ENCODE measurements at regions not wholly inside any gene's neighbourhood (a gene's known extent, or its start where the extent isn't known, plus 50 kb on each side); places are given as distances from the start of the nearest gene placed in this dataset.

DNA sequence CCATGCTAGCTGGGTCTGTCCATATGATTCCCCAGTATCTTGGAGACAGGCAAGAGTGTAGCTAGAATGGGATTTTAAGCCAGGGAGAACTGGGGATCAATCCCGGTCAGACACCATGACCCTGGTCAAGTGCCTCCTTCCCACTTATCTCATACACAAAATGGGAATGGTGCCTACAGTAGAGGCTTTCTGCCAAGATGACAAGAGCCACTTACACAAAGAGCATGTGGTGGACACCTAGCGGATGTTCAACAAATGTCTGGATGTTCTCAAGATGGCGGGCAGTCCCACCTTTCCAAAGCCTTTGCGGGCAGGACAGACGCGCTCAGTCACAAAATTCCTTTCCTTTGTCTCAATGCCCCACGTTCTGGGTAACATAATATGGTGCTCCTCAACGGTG lies 57.3 kb downstream of the MAF start:
- H3K27me3 ChIP-seq, result no peaks in the 10 kb centered on the region
- H3K9me3 ChIP-seq, result no peaks in the 10 kb centered on the region
- no peak overlapping the region for H3K4me2 ChIP-seq
- H3K4me3 ChIP-seq, result no peak overlapping the region
- H3K9ac ChIP-seq, result no peak overlapping the region
- no peaks in the 10 kb centered on the region for H3K36me3 ChIP-seq
- no peak overlapping the region for H3K27ac ChIP-seq
- no peaks in the 10 kb centered on the region for H3K4me1 ChIP-seq
- TF ChIP-seq Cebpa-rat (IDR thresholded peaks at IDR 0.05), result no peak
- no peaks in the 10 kb centered on the region for H4K20me1 ChIP-seq

DNA sequence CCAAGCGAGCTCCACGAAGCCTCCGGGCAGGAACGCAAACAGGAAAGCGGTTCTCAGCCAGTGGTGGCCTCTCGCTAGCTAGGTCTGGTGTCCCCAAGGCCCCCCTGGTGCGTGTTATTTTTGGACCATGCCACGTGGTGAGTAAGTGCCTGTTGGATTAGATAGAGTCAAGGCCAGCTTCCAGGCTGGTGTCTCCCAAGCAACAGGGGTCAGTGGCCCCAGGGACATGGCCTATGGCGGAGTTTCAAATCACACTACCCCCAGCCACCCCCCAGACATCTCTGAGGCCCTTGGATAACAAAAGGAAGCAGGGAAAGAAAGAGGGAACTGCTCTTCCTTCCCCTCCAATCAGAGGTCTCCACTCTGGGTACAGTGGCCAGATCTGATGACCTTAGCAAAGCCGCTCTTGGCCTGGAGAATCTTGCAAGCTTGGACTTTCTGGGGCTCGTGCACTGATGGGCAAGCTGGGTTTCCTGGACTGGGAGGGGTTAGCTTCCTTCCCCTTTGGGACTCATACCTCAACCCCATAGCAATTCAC lies 58.2 kb downstream of the MAF start:
- TF ChIP-seq Cebpa-rat (IDR thresholded peaks at IDR 0.05), result no peak
- Histone ChIP-seq H3K4me3 (no peak overlapping the region), H3K36me3 (no peaks in the 10 kb centered on the region), H3K4me1 (no peaks in the 10 kb centered on the region), H4K20me1 (no peaks in the 10 kb centered on the region), H3K27ac (no peak overlapping the region), H3K4me2 (no peak overlapping the region), H3K27me3 (no peaks in the 10 kb centered on the region), H3K9ac (no peak overlapping the region), H3K9me3 (no peaks in the 10 kb centered on the region)

DNA sequence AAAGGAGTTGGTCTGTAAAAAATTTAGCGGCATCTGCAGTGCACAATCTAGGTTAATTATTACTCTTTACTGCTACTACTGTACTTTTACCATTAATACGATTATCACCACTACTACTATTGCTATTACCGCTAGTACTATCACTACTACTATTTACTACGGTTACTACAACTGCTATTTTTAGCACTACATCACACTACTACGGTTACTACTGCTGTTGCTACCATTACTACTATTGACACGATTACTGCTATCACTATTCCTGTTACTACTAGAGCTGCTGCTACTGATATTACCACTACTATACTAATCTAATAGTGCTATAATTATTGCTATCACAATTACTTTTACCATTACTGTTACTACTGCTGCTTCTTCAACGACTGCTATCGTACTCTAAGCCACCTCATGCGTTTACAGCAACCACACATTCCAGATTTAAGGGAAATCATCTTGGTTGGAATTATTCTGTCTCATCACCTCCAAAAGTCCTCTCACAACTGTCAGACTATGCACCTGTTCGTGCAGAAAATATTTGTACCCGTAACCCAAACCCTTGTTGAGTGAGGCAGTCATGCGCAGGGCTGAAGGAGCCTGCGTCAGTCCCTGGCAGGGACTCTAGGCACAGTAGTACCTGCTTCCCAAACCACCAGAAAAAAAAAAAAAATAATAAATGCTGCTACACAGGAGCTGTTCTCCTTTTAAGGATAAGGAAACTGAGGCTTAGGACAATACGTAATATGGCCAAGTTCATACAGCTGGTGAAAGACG lies 59.5 kb downstream of the MAF start:
- Histone ChIP-seq H3K4me3 (no peak overlapping the region), H4K20me1 (no peaks in the 10 kb centered on the region), H3K36me3 (no peaks in the 10 kb centered on the region), H3K27ac (no peak overlapping the region), H3K9ac (no peak overlapping the region), H3K4me1 (no peaks in the 10 kb centered on the region), H3K27me3 (no peaks in the 10 kb centered on the region), H3K9me3 (no peaks in the 10 kb centered on the region), H3K4me2 (no peak overlapping the region)
- no peak for TF ChIP-seq Cebpa-rat (IDR thresholded peaks at IDR 0.05)

DNA sequence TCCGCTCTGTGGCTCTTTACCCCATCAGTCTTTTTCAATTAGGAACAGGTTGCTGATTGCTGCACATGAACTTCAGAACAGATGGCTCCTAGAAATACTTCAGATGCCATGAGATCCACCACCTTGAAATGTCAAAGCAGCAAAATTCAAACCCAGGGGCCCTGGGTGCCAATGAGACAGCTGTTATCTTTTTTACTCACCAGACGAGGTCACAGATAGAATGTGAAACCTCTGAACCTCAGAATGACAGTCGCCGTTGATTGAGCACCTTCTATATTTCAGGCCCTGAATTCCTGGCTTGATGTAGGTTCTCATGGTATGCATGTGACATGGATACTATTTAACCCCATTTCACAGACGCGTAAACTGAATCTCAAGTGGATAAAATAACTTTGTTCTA lies 63.0 kb downstream of the MAF start:
- H4K20me1 ChIP-seq, result no peaks in the 10 kb centered on the region
- H3K9ac ChIP-seq, result no peak overlapping the region
- TF ChIP-seq Cebpa-rat (IDR thresholded peaks at IDR 0.05), result no peak
- no peak overlapping the region for H3K4me2 ChIP-seq
- no peaks in the 10 kb centered on the region for H3K4me1 ChIP-seq
- no peaks in the 10 kb centered on the region for H3K9me3 ChIP-seq
- no peaks in the 10 kb centered on the region for H3K36me3 ChIP-seq
- no peaks in the 10 kb centered on the region for H3K27me3 ChIP-seq
- H3K27ac ChIP-seq, result no peak overlapping the region
- no peak overlapping the region for H3K4me3 ChIP-seq

DNA sequence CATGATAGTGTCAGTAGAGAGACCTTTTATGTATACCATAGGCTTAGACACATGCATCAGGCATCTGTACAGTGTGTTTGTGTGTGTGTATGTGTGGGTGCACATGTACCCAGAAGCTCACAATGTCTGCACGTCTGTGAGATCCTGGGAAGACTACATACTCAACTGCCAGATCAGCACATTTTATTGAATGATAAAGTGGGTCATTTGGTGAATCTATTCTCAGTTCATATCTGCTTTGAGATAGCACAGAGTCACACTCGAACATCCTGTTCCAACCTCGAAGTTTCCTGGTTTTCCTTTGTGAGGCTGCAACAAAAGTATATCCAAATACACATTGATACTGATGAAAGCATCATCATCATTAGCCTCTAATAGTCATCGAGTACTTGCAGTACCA lies 63.6 kb downstream of the MAF start:
- no peak overlapping the region for H3K9ac ChIP-seq
- no peak overlapping the region for H3K4me2 ChIP-seq
- H3K27me3 ChIP-seq, result no peaks in the 10 kb centered on the region
- H3K4me1 ChIP-seq, result no peaks in the 10 kb centered on the region
- no peaks in the 10 kb centered on the region for H3K9me3 ChIP-seq
- no peaks in the 10 kb centered on the region for H3K36me3 ChIP-seq
- H4K20me1 ChIP-seq, result no peaks in the 10 kb centered on the region
- TF ChIP-seq Cebpa-rat (IDR thresholded peaks at IDR 0.05), result no peak
- H3K27ac ChIP-seq, result no peak overlapping the region
- no peak overlapping the region for H3K4me3 ChIP-seq

DNA sequence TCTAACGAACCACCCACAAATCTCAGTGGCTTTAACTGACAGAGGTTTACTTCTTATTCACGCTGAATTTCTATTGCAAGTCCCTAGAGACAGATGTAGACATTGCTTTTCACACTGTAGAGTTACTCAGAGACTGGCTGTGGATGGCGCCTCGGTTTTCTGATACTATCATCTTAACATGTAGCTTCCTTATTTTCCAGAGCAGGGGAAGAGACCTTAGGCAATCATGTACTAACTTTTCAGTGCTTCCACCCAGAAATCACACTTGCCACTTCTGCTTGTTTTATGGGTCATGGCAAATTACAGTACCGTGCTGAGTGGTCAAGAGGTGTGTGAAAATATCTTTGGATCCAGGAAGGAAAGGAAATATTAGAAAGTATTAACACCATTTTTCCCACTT lies 65.4 kb downstream of the MAF start:
- no peaks in the 10 kb centered on the region for H3K4me1 ChIP-seq
- no peaks in the 10 kb centered on the region for H3K36me3 ChIP-seq
- no peaks in the 10 kb centered on the region for H4K20me1 ChIP-seq
- TF ChIP-seq Cebpa-rat (IDR thresholded peaks at IDR 0.05), result no peak
- H3K4me3 ChIP-seq, result no peak overlapping the region
- no peak overlapping the region for H3K9ac ChIP-seq
- no peak overlapping the region for H3K27ac ChIP-seq
- H3K27me3 ChIP-seq, result no peaks in the 10 kb centered on the region
- H3K9me3 ChIP-seq, result no peaks in the 10 kb centered on the region
- H3K4me2 ChIP-seq, result no peak overlapping the region

DNA sequence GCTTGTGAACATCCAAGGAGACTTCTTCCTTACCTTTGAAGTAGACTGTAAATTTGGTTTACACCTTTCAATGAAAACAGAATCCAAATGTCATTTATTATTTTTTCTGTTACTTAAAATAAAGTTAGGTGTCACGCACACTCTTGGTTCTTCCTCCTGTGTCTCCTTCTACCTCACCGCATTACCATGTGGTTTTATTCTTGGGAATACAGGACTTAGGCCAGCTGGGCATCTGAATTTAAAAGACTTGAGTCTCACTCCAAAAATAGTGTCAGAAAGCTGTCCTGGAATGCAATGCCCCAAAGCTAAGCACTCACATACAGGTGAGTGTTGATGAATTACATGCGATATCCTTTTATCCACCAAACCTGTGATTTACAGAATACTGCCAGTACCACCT lies 66.4 kb downstream of the MAF start:
- Histone ChIP-seq H3K9ac (no peak overlapping the region), H3K27ac (no peak overlapping the region), H3K4me1 (no peaks in the 10 kb centered on the region), H3K4me2 (no peak overlapping the region), H3K4me3 (no peak overlapping the region), H3K27me3 (no peaks in the 10 kb centered on the region), H4K20me1 (no peaks in the 10 kb centered on the region), H3K9me3 (no peaks in the 10 kb centered on the region), H3K36me3 (no peaks in the 10 kb centered on the region)
- TF ChIP-seq Cebpa-rat (IDR thresholded peaks at IDR 0.05), result no peak

DNA sequence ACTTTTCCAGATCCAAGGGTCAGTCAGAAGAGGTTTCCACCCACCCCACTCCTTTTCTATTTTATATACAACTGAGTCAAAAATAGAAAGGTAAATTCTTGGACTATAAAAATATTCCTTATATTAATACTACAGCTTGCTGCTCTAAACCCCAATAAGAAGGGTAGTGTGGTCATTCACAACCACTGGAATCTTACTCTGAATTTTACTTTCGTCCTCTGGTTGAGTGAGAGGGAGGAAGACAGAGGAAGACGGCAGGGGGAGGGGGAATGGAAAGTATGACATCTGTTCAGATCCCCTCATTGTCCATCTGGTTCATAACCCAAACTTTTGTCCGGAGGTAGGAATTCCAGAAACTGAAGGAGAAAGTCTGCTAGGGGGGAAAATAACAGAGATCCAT lies 67.2 kb downstream of the MAF start:
- Histone ChIP-seq H3K4me2 (no peak overlapping the region), H3K9me3 (no peaks in the 10 kb centered on the region), H3K4me3 (no peak overlapping the region), H3K4me1 (no peaks in the 10 kb centered on the region), H3K27ac (no peak overlapping the region), H4K20me1 (no peaks in the 10 kb centered on the region), H3K36me3 (no peaks in the 10 kb centered on the region), H3K9ac (no peak overlapping the region), H3K27me3 (no peaks in the 10 kb centered on the region)
- TF ChIP-seq Cebpa-rat (IDR thresholded peaks at IDR 0.05), result no peak

DNA sequence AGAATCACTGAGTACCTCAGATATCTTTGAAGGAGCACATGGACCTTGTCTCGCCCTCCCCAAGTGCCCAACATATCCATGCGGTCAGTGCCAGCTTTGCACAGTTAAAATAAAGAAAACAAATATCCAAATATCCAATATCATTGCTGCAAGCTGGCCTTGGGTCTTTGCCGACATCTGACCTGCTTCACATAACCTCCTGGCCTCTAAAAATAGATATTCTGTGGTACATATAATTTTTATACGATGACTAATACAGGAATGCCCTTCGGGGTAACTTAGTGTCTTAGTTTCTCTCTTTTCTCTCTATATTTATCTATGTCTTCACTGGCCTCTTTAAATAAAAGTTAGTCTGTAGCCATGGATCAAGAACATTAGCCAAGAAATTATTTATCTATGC lies 67.8 kb downstream of the MAF start:
- Histone ChIP-seq H3K36me3 (no peaks in the 10 kb centered on the region), H3K27ac (no peak overlapping the region), H3K9me3 (no peaks in the 10 kb centered on the region), H4K20me1 (no peaks in the 10 kb centered on the region), H3K4me3 (no peak overlapping the region), H3K9ac (no peak overlapping the region), H3K27me3 (no peaks in the 10 kb centered on the region), H3K4me1 (no peaks in the 10 kb centered on the region), H3K4me2 (no peak overlapping the region)
- TF ChIP-seq Cebpa-rat (IDR thresholded peaks at IDR 0.05), result no peak

DNA sequence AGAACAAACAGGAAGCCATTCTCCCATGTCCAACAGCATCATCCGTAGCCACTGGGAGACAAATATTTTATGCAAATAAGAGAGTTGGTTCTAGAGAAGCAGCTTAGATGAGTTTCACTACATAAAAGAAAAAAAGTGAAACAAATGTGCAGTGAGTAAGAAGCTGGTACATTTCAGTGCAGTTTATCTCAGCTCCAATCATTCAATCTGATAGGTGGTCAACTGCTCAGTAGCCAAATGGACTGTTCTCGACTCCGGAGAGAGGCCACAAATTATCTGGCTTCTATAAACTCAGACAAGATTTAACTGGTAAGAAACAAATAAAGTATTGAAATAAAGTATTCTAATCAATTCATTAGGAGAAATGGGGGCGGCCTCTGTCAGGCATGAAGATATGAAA lies 68.3 kb downstream of the MAF start:
- H3K4me3 ChIP-seq, result no peak overlapping the region
- no peaks in the 10 kb centered on the region for H3K36me3 ChIP-seq
- H3K27ac ChIP-seq, result no peak overlapping the region
- H3K9me3 ChIP-seq, result no peaks in the 10 kb centered on the region
- no peak overlapping the region for H3K4me2 ChIP-seq
- H4K20me1 ChIP-seq, result no peaks in the 10 kb centered on the region
- H3K9ac ChIP-seq, result no peak overlapping the region
- no peaks in the 10 kb centered on the region for H3K27me3 ChIP-seq
- no peak for TF ChIP-seq Cebpa-rat (IDR thresholded peaks at IDR 0.05)
- no peaks in the 10 kb centered on the region for H3K4me1 ChIP-seq

DNA sequence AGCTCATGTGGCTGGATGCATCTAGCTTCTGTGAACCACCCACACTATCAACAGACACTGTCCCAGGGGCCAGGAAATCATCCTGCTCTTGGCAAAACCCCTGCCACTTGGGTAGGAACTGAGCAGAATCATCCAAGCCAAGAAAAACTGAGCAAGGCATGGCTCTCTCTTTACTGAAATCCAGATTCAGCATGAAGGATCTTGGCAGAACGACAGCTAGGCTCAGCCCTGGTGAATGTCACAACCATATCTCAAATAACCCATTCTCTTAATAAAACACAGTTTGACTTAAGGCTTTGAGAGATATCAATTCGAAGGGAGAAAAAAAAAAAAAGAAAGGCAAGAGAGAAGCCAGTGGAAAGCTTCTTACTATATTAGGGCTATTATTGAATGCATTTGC lies 72.2 kb downstream of the MAF start:
- Histone ChIP-seq H3K9ac (no peak overlapping the region), H3K36me3 (no peaks in the 10 kb centered on the region), H3K27me3 (no peaks in the 10 kb centered on the region), H3K4me2 (no peak overlapping the region), H4K20me1 (no peaks in the 10 kb centered on the region), H3K9me3 (no peaks in the 10 kb centered on the region), H3K4me3 (no peak overlapping the region), H3K4me1 (peaks cover 8% of the 10 kb centered on the region), H3K27ac (no peak overlapping the region)
- TF ChIP-seq Cebpa-rat (IDR thresholded peaks at IDR 0.05), result no peak

Measured in BLaER1 (cell line).